NCI-H524 treated with DMSO at 0.1 percent for 48 hours (cell line): ENCODE measurements at regions not wholly inside any gene's neighbourhood (a gene's known extent, or its start where the extent isn't known, plus 50 kb on each side); places are given as distances from the start of the nearest gene placed in this dataset.

Experiments
- DNase-seq: peaks from one replicate; lab custom pipeline; 2025; lab: John Stamatoyannopoulos, UW

GRCh38 chr18:73315381-73315780, 447.6 kb upstream of the NETO1 start:
- no peak for DNase-seq

GRCh38 chr18:73313476-73313875, 445.7 kb upstream of the NETO1 start:
- DNase-seq, result no peak

- no peak for DNase-seq
These were observed 428.9 kb upstream of the NETO1 start for GRCh38 chr18:73296686-73297085.

- no peak for DNase-seq
These were observed 424.4 kb upstream of the NETO1 start for GRCh38 chr18:73292156-73292555.

- DNase-seq, result no peak
These were observed 421.0 kb upstream of the NETO1 start for GRCh38 chr18:73288813-73289212.

GRCh38 chr18:73286584-73286983, 418.8 kb upstream of the NETO1 start:
- no peak for DNase-seq

- no peak for DNase-seq
These were observed 416.0 kb upstream of the NETO1 start for GRCh38 chr18:73283788-73284187.

- no peak for DNase-seq
These were observed 415.2 kb upstream of the NETO1 start for GRCh38 chr18:73283032-73283431.

GRCh38 chr18:73279498-73279897, 411.7 kb upstream of the NETO1 start:
- DNase-seq, result no peak

GRCh38 chr18:73274812-73275621, 407.2 kb upstream of the NETO1 start:
- DNase-seq, result no peak

GRCh38 chr18:73270920-73271634, 403.3 kb upstream of the NETO1 start:
- no peak for DNase-seq

GRCh38 chr18:73264562-73264921, 396.8 kb upstream of the NETO1 start:
- no peak for DNase-seq

- DNase-seq, result no peak
These were observed 394.1 kb upstream of the NETO1 start for GRCh38 chr18:73261923-73262322.

GRCh38 chr18:73261243-73261642, 393.5 kb upstream of the NETO1 start:
- no peak for DNase-seq

GRCh38 chr18:73258375-73259087, 390.7 kb upstream of the NETO1 start:
- no peak for DNase-seq

- DNase-seq, result no peak
These were observed 386.8 kb upstream of the NETO1 start for GRCh38 chr18:73254564-73254963.

- DNase-seq, result no peak
These were observed 381.2 kb upstream of the NETO1 start for GRCh38 chr18:73249030-73249429.

GRCh38 chr18:73246763-73247162, 379.0 kb upstream of the NETO1 start:
- no peak for DNase-seq

GRCh38 chr18:73245345-73245744, 377.6 kb upstream of the NETO1 start:
- DNase-seq, result no peak

- DNase-seq, result no peak
These were observed 376.6 kb upstream of the NETO1 start for GRCh38 chr18:73244401-73244800.

- DNase-seq, result no peak
These were observed 373.1 kb upstream of the NETO1 start for GRCh38 chr18:73240899-73241298.

GRCh38 chr18:73235921-73236320, 368.1 kb upstream of the NETO1 start:
- no peak for DNase-seq

- DNase-seq, result no peak
These were observed 367.7 kb upstream of the NETO1 start for GRCh38 chr18:73235491-73235890.
